NCI-H2171 (cell line): ENCODE measurements at regions not wholly inside any gene's neighbourhood (a gene's known extent, or its start where the extent isn't known, plus 50 kb on each side); places are given as distances from the start of the nearest gene placed in this dataset.
"Not testable (repeated sequence)": the region's sequence is repeated elsewhere in the genome, so short reads cannot be mapped to it uniquely, and the experiment has no call there.

Source experiments
- DNase-seq: peaks from one replicate; lab custom pipeline; 2025; lab: John Stamatoyannopoulos, UW

DNA sequence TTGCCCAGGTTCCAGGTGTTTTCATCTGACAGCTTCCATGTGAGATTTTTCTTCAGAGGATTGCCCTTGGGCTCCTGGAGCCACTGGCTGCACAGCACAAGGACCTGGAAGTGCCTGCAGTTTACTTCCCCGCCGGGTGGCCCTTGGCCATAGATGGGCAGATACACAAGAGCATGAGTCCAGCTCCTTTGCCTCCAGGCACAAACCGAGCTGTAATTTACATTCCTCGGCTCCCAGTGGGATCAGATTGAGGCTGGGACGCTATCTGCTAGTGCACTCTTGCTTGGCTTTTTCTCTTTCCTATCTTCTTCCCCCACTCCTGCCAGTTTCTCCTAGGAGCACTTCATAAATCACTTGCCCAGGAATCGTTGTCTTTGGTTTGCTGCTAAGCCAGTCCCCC lies 85.4 kb upstream of the RALY start:
- no peak for DNase-seq

DNA sequence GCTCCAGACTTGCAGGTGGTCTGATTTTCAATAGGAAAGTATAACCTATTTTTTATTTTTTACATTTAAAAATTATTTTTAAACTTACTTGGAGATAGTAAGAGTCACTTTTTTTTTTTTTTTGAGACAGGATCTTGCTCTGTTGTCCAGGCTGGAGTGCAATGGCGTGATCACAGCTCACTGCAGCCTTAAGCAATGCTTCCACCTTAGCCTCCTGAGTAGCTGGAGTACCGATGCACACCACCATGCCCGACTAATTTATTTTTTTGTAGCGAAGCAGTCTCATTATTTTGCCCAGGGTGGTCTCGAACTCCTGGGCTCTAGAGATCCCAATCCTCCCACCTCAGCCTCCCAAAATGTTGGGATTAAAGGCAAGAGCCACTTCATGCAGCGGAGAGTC lies 84.8 kb upstream of the RALY start:
- no peak for DNase-seq

DNA sequence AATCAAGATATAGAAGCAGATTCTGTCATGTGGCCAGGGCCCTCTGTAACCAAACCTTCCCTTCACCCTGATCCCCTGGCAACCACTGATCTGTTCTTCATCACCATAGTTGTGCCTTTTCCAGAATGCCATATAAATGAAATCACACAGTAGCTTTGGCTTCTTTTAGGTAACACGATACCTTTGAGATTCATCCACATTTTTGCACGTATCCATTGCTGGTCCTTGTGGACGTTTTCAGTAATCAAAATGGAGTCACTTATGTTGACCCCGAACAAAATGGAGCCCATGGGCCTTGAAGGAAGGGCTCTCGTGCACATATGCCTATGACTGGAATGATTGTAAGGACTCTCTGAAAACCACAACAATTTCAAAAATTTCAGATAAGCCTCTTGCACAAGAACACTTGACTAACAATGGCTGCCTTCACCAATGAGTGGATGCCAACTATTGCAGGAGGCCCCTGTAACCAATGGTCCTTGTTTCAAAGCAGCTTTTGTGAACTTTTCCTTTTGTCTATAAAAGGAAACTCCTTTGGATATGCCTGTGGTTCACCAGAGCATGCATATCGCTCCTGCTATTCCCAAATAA lies 84.3 kb upstream of the RALY start:
- DNase-seq, result no peak

DNA sequence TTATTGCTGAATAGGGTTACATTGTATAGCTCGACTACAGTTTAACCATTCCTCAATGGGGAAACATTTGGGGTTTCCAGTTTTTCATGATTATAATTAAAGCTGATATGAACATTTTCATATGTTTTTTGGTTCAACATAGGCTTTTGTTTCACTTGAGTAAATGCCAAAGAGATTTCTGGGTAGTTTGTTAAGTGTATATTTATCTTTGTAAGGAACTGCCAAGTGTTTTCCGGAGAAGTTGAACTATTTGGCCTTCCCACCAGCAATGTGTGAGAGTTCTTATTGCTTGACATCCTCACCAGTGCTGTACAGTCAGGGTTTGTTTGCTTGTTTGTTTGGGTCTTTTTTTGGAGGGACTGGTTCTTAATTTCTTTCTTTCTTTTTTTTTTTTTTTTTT lies 83.7 kb upstream of the RALY start:
- no peak for DNase-seq

DNA sequence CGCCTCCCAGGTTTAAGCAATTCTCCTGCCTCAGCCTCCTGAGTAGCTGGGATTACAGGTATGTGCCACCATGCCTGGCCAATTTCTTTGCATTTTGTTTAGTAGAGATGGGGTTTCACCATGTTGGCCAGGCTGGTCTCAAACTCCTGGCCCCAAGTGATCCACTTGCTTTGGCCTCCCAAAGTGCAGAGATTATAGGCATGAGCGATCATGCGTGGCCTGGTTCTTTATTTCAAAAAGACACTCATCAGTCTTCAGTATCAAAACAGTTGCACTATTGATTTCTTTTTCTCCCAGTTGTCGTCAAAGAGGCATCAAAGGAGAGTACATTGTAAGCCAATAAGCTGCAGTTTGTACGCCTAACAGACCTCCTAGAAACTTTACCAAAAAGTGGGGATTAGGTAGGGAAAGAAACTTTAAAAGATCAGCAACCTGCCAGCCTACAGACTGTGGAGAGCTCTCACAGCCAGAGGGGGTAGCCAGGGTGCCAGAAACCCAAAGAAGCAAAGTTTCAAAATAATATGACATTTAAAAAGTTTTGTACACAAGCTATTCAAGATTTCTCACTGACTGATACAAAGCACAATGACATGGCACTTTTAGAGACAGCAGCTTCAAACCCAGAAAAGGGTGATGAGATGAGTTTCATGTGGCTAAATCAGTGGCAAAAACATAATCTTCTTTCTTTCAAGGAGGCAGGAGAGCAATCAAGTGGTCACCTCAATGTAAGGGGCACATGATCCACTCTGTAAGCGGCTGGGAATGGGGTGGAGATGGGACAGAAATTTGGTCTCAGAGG lies 83.0 kb upstream of the RALY start:
- DNase-seq, result no peak

DNA sequence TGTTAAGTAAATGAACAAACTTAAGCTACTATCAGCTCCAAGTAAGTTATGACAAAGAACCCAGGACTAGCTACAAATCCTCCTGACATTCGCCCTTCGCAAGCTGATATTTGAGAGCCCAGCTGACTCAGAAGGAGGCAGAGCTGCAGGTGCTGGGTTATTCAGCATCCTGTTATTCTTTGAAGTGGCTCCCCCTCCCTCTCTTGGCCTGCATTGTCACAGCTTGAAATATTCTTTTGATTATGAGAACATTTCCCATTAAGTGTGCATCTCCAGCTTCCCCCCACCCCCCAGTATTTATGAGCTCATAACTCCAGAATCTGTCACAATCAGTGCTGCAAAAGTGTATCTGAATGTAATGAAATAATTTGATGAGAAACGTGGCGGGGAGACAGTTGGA lies 78.8 kb upstream of the RALY start:
- peak; percentile 13 for DNase-seq

DNA sequence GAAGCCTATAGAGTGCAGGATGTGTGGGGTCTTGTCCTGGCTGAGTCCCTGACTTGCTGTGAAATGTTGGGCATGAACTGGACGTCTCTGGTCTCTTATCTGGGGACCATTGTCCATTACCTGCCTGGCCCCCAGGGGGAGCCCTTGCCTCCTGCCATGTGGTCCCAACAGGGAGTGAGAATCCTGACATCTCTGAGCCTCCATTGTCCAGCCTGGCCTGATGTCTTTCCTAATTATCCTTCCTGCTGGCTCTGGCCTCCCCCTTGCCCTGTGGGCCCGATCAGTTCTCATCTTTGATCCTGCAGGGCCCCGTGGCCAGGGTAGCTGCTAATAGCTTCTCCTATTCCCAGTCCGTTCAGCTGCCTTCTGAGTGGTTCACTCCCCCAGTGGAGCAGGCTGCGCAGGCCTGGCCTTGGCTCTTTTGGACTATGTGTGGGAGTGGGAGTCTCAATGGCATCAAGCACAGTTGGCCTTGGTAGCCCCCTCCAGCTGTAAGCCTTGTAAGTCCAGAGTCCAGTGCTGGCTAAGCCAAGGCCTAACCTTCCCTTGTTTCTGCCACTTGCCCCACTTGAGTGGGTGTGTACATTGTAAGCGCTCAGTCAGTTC lies 77.9 kb upstream of the RALY start:
- no peak for DNase-seq

DNA sequence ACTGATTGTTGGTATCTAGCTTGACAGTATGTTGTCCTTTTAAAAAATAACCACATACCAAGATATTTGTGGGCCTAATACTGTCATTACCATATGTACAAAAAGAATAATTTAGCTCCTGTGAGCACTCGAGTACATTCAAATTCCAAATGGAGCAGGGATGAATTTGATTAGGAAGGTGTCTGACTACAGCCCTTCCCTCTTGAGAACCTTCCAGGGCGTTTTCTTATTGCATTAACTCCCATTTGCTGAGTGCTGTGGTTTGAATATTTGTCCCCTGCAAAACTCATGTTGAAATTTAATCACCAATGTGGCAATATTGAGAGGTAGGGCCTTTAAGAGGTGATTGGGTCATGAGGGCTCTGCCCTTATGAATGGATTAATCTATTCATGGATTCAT lies 76.9 kb upstream of the RALY start:
- no peak for DNase-seq

DNA sequence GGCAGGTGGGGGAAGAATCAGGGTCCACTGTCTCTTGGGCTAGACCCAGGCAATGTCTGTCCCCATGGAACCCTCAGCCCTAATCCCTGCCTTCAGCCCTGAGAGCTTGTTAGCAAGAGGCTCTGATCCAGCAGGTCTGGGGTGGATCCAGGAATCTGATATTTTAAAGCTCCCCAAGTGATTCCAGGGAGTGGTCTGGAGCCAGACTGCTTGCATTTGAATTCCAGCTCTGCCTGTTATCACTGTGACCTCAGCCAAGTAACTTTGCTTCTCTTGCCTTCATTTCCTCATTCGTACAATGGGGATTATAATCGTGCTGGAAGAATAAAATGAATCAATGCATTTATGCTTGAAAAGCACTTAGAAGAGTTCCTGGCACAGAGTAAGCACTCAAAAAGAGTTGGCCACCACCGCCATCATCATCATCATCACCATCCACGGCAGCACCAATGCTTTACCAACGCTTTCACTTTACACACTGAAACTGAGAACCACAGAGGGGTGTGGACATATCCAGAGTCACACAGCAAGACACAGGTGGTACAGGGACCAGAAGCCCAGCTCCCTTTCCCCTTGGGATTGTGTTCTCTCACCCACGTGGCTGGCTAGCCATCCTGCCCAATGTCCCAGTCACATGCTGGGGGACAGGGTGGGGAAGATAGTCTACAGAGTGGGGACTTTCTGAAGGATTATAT lies 75.7 kb upstream of the RALY start:
- DNase-seq, result no peak

DNA sequence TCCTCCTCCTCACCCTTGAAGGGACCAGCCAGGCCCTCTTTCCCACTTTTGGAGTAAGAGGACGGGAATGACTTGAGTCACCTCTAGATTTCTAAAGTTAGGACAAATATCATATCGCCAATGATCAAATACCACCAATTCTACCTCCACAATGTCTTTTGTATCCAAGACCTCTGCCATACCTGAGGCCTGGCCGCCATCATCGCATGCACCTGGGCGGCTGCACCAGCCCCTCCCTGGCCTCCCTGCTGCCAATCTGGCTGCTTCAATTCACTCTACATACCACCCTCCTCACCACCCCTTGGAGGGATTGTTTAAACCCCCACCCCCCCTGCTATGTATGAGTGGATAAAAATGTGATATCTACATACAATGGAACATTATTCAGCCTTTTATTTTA lies 75.0 kb upstream of the RALY start:
- DNase-seq, result no peak

DNA sequence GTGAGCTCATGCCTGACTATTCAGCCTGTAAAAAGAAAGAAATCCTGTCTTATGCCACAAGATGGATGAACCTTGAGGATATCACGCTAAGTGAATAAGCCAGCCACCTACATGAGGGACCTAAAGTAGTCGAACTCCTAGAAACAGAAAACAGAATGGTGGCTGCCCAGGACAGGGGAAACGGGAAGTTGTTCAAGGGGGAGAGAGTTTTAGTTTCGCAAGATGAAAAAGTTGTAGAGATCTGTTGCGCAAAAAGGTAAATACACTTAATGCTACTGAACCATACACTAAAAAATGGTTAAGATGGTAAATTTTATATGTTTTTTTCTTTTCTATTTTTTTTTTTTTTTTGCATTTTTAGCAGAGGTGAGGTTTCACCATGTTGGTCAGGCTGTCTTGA lies 74.1 kb upstream of the RALY start:
- DNase-seq, result no peak

DNA sequence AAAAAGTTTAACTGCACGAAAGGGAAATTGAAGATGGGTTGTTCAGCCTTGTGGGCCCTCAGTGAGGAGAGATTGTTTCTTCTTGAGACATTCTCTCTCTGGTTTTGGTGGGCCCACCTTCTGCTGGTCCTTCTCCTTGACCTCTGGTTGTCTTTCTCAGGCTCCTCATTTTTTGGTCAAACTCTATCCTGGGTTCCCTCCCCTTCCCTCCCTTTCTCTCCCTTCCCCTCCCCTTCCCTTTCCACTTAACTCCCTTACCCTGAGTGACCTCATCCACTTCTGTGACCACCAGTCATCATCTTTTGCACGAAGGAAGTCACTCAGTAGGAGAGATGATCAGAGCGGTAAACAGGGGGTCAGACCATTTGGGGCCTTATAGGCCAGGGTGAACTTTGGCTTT lies 71.5 kb upstream of the RALY start:
- DNase-seq, result no peak

DNA sequence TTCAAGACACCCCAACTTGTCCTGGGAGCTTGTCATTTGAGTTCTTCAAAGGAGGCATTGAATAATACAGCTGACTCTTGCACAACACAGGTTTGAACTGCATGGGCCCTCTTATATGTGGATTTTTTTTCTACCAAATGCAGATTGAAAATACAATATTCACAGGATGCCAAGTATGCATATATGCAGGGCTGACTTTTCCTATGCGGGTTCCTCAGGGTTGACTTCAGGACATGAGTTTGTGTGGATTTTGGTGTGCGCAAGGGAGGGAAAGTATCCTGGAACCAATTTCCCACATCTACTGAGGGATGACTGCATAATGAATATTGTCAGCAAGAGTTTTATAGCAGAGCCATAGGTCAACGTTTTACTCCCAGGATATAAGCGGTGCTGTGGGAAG lies 70.0 kb upstream of the RALY start:
- no peak for DNase-seq

DNA sequence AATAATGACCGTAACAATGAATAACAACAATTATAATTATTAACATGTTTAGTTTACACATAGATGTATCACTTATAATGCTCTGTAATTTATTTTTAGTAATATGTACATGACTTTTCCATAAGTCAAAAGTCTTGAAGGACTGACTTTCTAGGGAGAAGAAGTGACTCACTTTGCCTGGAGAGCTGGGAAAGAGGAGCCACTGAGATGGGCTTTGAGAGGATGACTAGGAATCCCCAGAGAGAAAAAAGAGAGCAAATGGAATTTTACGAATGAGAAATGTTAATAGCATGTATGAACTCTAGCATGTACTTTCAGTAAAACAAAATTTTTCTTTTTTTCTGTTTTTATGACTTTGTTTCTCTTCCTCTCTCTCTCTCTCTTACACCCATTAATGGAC lies 67.8 kb upstream of the RALY start:
- no peak for DNase-seq

DNA sequence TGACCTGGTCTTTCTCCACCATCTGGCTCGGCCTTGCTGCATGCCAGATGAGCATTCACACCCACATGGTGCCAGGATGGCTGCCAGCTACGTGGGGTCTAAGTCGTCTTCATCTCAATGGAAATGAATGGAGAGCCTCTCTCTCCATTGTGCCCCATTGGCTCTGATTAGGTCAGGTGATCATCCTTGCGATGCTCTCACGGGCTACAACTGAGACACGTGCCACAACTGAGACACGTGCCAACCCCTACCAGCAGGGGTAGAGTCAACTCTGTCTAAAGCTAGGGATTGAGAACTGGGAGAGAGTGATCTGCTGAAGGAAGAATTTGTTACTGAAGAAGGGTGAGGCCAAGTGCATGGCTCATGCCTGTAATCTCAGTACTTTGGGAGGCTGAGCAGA lies 67.3 kb upstream of the RALY start:
- no peak for DNase-seq

DNA sequence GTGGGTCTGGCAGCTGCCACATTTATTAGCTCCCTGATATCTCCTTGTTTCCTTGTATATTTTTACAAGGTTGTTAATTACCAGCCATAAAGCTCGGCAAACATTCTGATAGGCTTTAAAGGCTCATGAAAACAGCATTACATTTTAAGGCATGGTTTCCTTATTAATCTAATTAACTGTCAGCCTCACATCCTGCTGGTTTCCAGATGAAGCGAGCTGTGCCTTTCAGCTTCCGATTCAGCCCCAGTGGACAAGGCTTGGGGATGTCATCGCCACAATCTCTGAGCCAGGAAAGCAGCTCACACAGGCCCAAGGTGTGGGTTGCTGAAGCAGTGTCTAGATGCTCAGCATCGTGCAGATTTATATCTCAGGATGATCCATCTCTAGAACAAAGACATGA lies 66.0 kb upstream of the RALY start:
- DNase-seq, result no peak

DNA sequence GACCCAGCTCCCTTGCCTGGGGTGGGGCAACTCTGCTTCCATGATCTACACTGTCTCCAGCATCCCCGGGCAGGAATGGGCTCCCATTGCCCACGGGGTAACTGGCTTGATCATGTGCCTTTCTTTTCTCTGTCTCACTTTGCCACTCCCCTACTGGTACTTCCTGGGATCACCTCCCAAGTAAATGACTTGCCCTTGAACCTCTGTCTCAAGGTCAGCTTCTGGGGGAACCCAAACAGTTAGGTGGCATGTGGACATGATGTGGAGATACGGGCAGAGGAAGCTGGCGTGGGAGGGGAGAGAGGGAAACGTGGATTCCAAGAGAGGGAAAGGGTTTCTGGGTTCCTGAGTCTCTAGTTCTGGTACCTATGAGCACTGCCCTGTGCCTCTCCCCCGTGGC lies 63.8 kb upstream of the RALY start:
- DNase-seq, result no peak

DNA sequence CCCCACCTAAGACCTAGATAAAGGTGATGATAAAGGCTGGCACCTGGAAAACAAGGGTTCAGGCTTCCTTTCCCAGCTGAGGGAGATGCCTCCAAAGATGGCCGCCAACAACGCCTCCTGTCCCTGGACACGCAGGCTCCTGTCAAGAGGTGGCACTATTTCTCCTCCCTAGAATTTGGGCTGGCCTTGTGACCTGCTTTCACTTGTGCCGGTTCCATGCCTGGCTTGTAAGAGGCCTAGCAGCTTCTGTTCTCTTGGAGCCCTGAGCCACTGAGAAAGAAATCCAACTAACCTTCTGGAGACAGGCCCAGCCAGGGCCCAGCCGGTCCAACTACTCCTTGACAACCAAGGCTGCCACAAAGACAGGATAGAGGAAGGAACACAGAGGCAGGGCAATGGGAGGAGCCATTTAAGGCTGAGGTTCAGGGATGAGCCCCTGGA lies 60.2 kb upstream of the RALY start:
- no peak for DNase-seq

DNA sequence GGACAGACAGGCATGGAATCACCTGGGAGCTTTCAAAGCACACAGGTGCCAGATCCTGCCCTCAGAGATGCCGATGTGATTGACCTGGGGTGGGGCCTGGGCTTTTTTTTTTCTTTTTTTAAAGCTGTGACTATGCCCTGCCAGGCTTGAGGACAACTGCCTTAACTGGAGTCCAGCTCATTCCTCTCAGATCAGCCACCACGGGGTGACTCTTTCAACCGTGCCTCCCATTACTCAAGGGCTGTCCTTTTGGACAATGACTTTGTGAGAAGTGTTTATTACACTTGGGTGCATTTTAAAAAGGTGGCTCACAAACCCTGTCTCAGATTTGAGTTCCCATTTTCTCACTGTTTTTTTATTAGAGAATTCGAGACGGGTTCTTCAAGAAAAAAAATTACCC lies 57.1 kb upstream of the RALY start:
- DNase-seq, result no peak

DNA sequence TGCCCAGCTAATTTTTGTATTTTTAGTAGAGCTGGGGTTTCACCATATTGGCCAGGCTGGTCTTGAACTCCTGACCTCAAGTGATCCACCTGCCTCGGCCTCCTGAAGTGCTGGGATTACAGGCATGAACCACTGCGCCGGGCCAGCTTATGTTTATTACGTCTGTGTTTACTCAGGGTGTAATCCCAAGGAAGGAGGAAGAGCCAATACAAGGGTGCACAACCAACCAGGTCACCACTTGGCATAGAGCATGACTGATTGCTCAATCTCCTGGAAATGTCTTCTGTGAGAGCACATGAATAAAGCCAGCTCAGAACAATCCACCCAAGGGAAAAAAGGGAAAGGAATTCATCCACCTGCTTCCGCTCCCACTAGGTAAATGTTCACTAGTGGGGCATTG lies 54.7 kb upstream of the RALY start:
- not testable (repeated sequence) for DNase-seq

DNA sequence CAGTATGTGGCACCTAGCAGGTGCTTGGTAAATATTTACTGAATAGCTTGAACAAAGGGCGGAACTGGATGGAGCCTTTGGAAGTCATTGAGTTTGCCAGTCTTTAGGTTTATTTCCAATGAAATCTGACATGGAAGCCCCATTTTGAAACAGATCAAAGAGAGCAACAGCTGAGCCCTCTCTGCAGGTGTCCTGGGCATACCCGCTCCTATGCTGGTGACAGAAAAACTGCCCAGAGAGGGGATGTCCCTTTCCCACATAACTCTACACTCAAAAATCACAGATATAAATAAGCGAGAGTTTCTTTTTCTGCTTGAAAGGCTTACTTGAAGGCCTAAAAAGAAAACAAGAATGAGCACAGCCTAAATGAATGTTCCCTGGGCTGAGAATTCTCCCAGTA lies 53.0 kb upstream of the RALY start:
- no peak for DNase-seq
